Endothelial cell of hepatic sinusoid (primary cell): ENCODE measurements at regions not wholly inside any gene's neighbourhood (a gene's known extent, or its start where the extent isn't known, plus 50 kb on each side); places are given as distances from the start of the nearest gene placed in this dataset.

Experiments
- in situ Hi-C: cut with HindIII; loops from 2 replicates; pipeline ENCODE4 v1.10.0; 2017; ENCODE audit warnings: low sequenced_read_pairs

DNA sequence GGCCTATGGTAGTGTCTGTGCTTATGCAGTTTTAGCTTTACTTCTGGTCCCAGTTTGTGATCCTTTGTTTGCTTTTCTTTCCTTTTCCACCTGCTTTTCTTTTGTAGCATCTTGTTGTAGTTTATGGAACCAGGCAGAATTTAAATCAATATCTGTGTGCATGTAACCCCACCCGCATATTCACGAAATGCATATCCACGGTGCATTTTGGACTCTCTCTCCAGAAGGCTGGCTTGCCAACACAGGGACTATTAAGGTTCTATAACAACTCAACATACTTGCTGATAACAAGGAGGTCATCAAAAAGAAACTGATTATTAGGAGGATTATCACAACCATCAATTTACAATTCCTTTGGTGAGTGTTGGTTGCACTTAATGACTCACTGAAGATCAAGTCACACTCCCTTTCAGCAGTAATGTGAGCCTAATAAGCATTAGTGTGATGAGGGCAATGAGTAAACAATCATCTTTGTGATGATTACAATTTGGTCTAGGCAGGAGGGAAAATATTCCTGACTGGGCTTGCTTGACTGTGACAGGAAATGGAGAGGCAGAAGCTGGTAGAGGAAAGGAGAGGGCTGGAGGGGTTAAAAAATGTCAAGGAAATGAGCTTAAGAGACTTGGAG lies 378.6 kb downstream of the REEP3 start:
- in situ Hi-C loops, result no loop called here

DNA sequence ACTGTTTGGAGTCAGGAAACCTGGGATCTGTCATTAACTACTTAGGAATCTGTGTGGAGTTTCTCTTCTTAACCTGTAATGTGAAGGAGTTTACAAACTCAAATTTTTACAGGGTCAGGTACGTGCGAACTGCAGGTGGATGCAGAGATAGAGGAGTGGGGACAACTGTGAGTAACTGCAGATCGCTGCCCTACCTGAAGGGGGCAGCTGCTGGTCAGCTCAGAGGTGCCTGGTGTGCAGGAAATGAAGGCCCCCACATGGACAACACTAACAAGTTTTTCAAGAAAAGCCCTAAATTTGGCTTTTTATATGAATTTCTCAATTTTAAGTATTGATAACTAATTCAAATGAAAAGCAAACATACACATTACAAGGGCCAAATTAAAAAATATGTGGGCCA lies 380.0 kb downstream of the REEP3 start:
- in situ Hi-C loops, result no loop called here

DNA sequence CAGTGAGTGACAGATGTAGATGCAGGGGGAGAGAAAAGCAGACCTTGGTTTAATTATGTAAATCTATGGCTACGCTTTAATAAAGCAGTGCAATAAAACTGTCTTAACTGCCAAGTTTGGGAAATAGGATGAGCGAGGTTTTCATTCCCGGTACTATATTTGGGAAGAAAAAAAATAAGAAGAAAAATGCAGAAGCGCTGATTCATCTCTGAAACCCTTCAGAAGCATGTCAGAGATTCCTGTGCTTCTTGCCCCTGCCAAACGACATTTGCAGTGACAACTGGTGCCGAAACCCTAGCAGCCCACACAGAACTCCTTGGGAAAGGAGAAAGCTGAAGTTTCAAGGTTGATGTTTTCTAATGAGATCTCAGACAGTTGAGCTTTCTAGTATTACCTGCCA lies 380.7 kb downstream of the REEP3 start:
- in situ Hi-C loops, result no loop called here

DNA sequence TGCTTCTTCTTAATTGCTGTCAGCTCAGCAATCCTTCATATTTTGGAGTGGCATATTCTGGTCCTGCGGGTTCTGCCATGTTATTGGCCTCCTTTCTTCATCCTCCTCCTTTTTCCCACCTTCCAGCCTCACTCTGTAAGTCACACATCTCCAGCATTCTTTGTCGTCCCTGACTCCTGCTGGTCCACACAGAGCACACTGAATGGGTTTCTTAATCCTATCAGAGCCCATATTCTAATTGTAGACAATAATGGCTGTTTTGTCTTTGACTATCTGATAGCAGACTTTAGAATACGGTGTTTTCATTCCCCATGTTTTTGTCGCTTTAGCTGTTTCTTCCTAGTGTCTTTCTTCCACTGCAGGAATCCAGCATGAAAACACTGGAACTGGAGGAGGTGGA lies 389.6 kb downstream of the REEP3 start:
- in situ Hi-C loops, result no loop called here

DNA sequence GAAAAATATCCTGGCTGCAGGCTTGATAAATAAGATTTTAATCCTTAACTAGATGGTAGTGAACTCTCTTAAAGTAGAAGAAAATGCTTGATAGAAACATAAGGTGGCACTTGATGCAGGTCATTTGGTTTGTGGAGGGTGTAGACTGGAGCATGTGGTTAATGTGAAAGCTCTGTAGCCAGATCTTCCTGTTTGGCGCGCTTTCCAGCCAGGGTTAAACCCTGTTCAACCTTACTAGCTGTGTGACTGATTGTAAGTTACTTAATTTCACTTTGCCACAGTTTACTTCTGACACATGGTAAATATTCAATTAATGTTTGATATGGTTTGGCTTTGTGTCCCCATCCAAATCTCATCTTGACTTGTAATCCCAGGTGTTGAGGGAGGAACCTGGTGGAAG lies 394.0 kb downstream of the REEP3 start:
- in situ Hi-C loops, result no loop called here

DNA sequence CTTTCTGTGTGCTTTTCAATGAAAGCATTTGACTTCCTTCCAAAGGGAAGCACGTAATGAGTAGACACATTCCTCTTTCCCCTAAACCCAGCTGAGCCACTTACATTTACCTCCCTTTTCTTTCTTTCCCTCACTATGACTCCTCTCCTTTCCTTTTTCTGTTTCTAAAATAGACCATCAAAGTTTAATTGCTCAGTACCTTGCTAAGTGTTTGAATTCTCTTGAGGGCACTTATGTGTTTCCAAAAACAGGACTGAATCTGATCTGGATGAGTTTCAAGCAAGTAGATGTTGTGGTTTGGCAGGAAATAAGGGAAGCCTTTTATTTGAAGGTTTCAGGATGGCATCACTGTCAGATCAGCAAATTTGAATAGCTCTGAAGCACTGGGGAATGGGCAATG lies 396.2 kb downstream of the REEP3 start:
- in situ Hi-C loops, result no loop called here

DNA sequence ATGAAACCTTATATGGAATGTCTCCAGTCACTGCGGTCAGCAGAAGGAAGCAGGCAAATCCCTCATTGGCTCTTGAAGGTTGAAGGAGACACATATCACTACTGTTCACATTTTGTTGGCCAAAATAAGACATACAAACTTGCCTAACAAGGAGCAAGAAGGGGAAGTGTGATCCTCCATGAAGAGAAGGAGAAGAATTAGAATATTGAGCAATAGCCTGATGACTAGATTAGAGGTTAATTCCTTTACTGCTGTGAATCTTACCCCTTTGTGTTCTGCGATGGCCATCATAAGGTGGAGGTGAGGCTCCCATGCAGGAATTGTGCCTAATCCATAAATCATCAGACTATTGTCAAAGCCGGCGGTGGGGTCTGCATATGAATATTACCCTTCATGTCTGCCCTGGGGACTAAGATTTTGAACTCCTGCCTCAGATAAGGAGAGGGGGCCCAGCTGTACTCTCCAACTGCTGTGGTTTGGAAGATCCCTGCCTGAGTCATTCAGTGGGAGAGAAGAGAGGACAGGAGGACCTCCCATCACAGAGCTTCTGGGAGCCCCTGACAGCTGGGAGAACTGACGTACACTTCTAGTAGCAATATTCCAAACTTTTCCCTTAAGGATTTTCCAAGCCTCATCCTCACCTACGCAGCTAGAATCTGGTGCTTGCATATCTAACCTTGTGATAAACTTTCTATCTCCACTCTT lies 398.5 kb downstream of the REEP3 start:
- in situ Hi-C loops, result no loop called here

DNA sequence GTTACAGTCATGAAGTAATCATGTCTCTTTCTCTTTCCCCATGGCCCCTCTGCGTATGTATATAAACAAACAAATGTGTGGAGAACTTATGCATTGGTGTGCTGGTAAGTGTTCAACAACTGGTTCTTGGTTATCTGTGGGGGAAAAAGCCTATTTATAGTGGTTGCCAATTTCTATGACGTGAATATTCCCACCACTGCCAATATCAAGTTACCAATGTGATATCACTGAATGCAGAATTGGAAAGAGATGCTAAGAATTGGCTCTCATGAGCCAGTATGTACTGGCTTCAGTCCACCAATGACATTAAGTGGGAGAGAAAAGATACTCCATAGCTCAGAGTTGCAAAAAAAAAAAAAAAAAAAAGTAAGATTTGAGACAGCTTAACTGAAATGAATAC lies 399.7 kb downstream of the REEP3 start:
- in situ Hi-C loops, result no loop called here

DNA sequence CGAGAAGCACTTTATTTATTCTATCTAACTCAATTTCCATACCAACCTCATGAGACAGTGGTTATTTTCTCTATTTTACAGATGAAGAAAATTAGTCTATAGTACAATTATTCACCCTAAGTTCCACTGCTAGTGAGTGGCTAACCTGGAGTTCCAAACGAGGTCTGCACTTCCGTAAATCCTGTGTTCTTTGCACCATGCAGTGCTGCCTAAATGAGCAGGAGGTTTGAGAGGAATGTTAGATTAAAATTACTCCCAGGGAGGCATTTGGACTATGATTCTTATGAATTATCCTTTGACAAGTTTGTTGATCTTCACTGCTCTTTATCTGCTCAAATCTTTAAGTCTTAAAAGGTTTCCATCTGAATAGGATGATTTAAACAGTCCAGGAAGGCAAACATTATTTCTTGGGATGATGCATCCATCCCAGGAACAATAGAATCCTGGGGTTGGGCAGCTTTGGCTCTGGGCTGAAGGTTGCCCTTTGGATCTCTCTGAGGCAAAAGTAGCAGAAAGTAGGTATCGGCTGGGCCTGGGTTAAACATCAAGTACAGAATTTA lies 400.8 kb downstream of the REEP3 start:
- in situ Hi-C loops, result no loop called here

DNA sequence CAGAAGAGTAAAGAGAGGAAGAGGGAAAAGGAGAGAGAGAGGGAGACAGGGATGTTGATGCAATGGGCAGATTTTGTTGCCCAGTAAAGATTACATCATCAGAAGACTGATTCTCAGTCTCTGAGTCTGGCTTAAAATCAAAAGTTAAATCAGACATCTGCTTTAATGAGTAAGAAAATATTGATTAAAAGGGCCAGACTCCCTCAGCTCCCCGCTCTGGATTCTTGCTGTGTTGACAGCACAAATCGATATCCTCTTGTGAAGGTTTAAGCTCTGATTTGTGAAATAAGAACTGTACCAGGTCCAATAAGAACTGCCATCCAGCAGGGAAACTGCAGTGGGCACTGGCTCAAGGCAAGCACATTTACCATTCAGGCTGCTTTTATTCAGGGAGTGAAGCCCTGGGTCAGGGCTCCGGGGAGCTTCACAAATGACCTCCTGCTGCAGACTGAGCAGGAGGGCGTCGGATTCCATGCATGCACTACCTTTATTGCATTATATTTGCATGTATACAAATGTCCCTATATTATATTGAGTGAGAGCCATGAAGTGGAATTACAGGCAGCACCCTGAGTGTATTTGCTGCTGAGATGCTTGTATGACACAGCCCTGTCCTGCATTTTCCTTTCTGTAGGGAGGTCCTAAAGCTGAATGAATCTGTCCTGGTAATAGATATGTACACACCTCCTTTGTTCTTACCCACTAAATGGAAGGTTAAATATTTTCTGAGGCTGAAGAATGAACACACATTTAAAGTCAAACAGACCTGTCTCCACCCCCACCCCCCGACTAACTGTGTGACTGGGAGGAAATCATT lies 401.5 kb downstream of the REEP3 start:
- in situ Hi-C loops, result no loop called here

DNA sequence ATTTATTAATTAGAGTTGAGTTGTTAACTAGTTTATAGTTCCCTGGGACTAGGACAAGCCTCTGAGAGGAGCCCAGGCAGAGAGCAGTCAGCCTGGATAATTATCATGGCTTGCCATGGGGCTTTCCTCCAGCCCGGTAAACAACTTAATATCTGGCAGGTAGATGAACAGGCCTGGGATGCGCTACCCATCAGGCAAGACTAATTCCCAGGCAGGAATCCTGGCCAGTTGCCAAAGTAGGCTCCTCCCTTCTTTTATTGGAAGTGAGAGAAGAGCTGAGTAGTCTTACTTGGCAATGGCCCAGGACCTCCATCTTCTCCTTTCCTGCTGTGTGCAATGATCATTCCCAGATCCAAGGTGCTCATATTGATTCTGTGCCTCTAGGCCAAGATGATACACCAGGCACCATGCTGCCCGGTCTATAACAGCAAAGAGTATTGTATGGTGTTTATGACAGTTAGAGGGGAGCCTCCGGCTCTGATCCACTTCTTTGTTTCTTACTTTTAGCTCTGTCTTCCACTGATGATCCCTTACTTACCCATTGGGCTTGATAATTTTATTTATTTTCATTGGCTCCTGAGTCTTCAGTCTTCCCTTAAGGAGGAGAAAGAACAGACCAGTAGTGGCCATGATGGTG lies 408.7 kb downstream of the REEP3 start:
- in situ Hi-C loops, result no loop called here

DNA sequence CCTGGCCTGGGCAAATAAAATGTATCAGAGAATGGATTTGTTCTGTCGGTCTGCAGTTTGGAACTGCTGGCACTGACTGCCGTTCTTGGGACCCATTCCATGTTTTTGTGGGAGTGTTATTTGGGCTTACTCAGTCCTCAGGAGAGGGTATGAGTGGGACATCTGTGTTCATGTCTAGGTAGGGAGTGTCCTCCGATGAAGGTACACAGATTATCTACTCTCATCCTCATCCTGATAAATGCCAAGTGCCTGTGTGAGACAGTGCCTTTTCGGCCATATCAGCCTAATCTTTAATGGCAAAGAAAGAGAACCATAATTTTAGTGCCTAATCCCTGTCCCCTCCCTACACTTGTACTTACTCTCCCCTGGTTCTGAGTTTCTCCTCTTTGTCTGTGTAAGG lies 409.4 kb downstream of the REEP3 start:
- in situ Hi-C loops, result no loop called here

DNA sequence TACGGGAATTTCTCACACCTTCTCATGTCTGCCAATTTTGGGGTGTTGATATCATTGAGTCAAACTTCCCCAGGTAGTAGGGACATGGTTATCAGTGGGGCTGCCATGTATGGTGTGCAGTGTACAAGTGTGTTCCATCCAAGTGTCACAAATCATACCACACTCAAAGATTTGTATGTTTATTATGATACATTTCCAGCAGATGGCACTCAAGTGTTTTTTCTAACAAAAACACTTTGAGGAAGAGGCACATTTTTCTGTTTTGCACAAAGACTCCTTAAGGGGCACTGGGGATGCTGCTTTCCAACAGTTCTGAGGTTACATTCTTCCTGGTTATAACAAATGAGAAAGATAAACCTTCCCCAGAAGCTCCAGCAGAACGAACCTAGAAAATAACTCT lies 414.5 kb downstream of the REEP3 start:
- in situ Hi-C loops, result no loop called here

DNA sequence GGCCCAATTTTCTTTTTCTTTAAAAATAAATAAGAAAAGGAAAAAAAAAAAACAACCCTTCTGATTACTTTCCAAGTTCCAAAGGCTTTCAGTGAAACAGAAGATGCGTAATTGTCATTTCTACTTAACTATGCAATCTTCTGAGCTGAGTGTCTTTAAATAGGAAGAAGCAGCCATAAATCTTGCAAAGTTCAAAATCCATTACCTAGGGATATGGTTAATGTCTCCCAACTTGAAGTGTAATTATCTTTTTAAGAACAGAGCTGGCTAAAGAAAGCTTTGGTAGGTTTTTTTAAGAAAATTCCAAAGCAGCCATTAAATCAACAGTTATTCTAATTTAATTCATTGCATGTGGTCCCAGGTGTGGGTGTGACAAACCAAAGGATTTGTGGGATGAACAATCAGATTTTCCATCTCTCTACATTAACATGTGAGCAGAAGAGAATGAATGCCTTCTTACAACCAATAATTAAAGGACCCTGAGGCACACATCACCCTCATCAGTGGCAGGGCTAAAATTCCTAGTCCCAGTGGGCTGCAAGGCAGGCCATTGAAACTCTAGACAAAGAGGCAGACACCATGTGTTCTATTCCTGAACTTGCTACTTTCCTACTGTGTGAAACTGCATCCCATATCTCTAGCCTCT lies 419.2 kb downstream of the REEP3 start:
- in situ Hi-C loops, result loop anchor here (5.0 kb wide), 1 partner anchor 47 kb away; no protein-coding TSS in a partner anchor

DNA sequence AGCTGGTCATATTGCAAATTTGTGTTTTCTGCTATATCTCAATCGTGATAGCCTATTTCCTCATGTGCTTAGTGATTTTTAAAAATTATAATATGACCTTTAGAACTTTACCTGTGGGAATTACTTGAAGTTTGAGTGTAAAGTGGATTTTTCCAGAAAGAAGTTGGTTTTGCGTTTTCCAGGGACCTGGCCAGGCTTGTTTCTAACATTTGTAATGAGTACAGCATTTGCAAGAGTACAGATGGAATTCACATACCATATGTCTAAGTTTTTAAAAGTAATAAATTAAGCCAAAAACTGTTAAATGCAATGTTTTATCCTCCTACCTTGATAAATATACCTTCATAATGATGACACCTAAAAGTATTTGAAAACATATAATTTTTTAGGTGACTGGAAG lies 443.2 kb downstream of the REEP3 start:
- in situ Hi-C loops, result no loop called here

DNA sequence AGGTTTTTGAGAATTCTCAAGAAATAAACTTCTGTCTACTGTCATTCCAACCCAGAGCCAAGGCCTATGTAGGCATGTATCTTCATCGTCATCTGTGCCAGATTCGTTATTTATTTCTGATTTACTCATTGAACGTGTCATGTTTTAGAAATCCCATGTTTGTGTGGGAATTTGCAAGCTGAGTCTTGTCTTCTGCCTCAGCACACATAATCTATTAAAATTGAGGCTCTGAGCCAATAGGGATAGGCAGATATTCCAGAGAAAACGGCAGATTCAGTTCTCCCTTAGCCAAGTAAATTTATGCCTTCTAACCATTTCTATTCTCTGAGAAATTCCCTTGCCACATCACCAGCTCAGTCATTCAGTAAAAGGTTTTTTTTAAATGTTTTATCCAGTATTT lies 444.6 kb downstream of the REEP3 start:
- in situ Hi-C loops, result no loop called here

DNA sequence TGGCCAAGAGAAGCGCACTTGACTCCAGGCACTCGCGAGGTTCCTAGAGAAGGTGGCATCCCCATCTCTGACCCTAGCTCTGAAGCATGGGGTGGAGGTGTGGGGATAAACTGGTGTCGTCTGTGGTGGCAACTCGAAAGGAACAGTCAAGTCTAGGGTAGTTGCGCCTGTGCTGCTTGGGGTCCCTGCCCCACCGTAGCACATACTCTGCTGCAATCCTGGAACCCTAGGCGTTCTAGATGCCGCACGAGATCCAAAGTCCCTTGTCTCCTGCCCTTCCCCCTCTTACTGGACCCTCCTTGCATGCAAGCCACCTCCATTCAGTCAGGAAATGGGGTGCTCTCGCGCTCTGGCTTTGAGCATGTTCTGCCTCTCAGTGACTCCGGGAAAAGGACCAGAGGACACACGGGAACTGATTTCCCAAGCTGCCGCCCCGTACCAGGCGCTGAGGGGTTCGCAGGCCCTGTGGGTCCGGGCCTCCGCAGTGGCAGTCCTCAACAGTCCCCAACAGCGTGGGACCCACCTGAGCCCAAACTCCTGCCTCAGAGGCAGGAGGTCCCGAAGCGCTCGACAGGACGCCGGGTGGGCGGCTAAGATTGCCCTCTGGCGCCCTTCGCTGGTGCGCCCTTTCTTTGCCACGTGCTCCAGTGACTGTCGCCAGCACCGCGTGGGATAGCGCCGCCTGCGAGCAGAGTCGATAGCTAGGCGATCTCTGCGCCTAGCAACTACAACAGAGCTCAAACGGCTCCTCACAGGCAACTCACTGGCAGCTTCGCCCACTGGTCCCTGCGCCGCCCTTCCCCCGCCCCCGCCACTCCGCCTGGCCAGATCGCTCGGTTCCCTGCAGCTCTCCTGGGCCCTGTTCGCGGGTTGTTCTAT lies 452.0 kb downstream of the REEP3 start:
- in situ Hi-C loops, result no loop called here

DNA sequence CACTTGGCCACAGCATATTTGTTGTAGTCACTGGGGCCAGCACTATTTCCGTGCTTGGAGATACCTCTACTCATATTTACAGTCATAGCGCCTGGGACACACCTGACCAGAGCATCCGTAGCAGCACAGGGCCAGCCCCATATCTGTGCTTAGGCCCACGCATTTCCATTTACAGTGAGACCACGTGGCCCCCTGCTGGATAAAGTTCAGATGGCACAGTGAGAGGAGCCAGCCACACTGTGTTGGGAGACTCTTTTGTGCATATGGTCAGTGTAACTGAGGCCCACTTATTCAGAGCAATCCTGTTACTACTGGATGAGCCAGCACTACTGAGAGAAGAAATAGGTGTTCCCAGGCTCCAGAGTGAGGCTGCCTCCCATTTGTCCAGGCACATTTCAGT lies 455.3 kb downstream of the REEP3 start:
- in situ Hi-C loops, result no loop called here

DNA sequence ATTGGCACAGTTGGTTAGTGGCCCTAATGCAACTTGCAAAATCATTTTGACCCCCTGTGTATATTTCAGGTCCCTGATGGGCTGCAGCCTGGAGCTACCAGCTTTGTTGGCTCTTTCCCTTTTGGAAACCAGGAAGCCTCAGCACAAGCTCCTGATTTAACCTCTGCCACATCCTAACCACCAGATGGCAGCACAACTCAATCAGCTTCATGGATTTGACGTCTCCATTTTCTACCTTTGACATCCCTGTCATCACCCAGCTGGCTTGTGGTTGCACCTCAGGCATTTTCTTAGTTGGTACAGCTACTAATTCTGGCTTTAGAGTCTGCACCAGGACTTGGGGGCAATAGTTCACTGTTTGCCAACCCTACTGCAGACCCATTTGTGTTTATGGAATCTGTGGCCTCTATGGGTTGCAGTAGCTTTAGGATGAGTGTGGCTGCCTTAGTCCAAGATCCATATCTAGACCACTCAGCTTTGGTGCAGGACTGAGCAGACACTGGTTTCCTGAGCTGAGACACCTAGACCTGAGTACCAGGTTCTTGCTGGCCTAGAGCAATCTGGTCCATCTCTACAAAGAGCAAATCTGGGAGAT lies 456.2 kb downstream of the REEP3 start:
- in situ Hi-C loops, result no loop called here
